ENCODE measurements at regions not wholly inside any gene's neighbourhood (a gene's known extent, or its start where the extent isn't known, plus 50 kb on each side); places are given as distances from the start of the nearest gene placed in this dataset.

- no peak for DNase-seq
Observed at GRCh38 chr4:102441978-102442911, 58.9 kb upstream of the NFKB1 start.

- no peak for DNase-seq
Observed at GRCh38 chr4:102444752-102445151, 56.4 kb upstream of the NFKB1 start.

- no peak for DNase-seq
Observed at GRCh38 chr4:102445213-102445612, 55.9 kb upstream of the NFKB1 start.

DNA sequence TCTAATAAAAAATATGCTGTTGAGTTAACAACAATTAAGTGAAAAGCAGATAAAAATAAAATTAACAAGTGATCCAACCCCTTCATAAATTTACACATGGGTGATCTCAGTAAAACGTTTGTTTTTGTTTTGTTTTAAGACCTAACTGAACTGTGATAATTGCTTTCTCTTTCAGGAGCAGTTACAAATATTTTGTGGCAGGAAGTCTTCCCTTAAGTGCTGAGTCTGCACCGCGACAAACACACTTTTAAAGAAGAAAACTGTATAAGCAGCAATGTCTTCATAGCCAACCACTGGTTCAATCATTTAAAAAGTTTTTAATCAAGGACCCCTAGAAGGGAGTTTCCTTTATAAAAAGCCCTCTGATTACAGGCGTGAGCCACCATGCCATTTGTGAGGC, 53.7 kb upstream of the NFKB1 start:
- no peak for DNase-seq

GRCh38 chr4:102449751-102450352, 51.3 kb upstream of the NFKB1 start:
- DNase-seq: peak; percentile 72 to 73

GRCh38 chr4:102451266-102451665, 49.9 kb upstream of the NFKB1 start:
- no peak for DNase-seq
